HEK293 (cell line): ENCODE measurements at regions not wholly inside any gene's neighbourhood (a gene's known extent, or its start where the extent isn't known, plus 50 kb on each side); places are given as distances from the start of the nearest gene placed in this dataset.

Experiments used
- CTCF ChIA-PET: fragments of 350-600 bp; formaldehyde crosslinking; extraction: SDS; loops from one replicate; lab custom pipeline; 2021; ENCODE audit warnings: antibody characterized with exemption; lab: Yijun Ruan, JAX
- POLR2A ChIA-PET: fragments of 300-600 bp; formaldehyde crosslinking; extraction: SDS; loops from one replicate; lab custom pipeline; 2020; ENCODE audit warnings: antibody characterized with exemption, inconsistent platforms; lab: Yijun Ruan, JAX
- H3K27ac ChIP-seq: fragments of 200-500 bp; sonication (Bioruptor generic); 2 replicates; pipeline ENCODE4 v1.5.1; 2014; ENCODE audit warnings: low read depth, low read length, control low read depth, inconsistent platforms; ENCODE audit errors: extremely low read depth
- H3K36me3 ChIP-seq, 2 experiments: fragments of 200-500 bp in 1 of 2; sonication (Bioruptor generic) in 1 of 2; 1 replicate in 1 of 2; 2 replicates in 1 of 2; pipeline ENCODE4 v1.5.1; 2014 to 2017; ENCODE audit warnings: inconsistent platforms in 2 of 2, low read length in 2 of 2; ENCODE audit not compliant: control insufficient read depth in 2 of 2, insufficient read depth in 1 of 2
- H3K4me1 ChIP-seq: fragments of 200-500 bp; sonication (Bioruptor generic); 2 replicates; pipeline ENCODE4 v1.5.1; 2014; ENCODE audit warnings: mild to moderate bottlenecking, low read length, inconsistent platforms; ENCODE audit not compliant: control insufficient read depth, insufficient read depth
- H3K4me3 ChIP-seq: 2 replicates; pipeline ENCODE4 v1.5.1; 2011; ENCODE audit warnings: low read depth, mild to moderate bottlenecking, control low read depth, low read length, moderate library complexity
- H3K9me3 ChIP-seq: fragments of 200-500 bp; sonication (Bioruptor generic); 2 replicates; pipeline ENCODE4 v1.5.1; 2014; ENCODE audit warnings: low read depth, low read length, inconsistent platforms; ENCODE audit not compliant: control insufficient read depth, insufficient read depth
- ZBTB21 ChIP-seq: fragments of 450-650 bp; formaldehyde crosslinking; IDR thresholded peaks from 2 replicates; pipeline ENCODE4 v1.5.1; 2017; ENCODE audit warnings: missing biosample characterization, missing genetic modification characterization
- ZIC2 ChIP-seq: fragments of 450-650 bp; formaldehyde crosslinking; IDR thresholded peaks from 2 replicates; pipeline ENCODE4 v1.5.1; 2016; ENCODE audit warnings: missing biosample characterization, missing genetic modification characterization
- ZNF10 ChIP-seq: fragments of 450-650 bp; formaldehyde crosslinking; IDR thresholded peaks from 2 replicates; pipeline ENCODE4 v1.5.1; 2017; ENCODE audit warnings: missing biosample characterization, missing genetic modification characterization
- ZNF133 ChIP-seq: fragments of 450-650 bp; formaldehyde crosslinking; IDR thresholded peaks from 2 replicates; pipeline ENCODE4 v1.5.1; 2016; ENCODE audit warnings: missing biosample characterization, missing genetic modification characterization
- ZNF148 ChIP-seq: fragments of 450-650 bp; formaldehyde crosslinking; IDR thresholded peaks from 2 replicates; pipeline ENCODE4 v1.5.0; 2017; ENCODE audit warnings: missing biosample characterization, missing genetic modification characterization, borderline replicate concordance
- ZNF2 ChIP-seq: fragments of 450-650 bp; formaldehyde crosslinking; IDR thresholded peaks from 2 replicates; pipeline ENCODE4 v1.5.1; 2016; ENCODE audit warnings: missing biosample characterization, missing genetic modification characterization
- ZNF449 ChIP-seq: fragments of 450-650 bp; formaldehyde crosslinking; IDR thresholded peaks from 2 replicates; pipeline ENCODE4 v1.5.1; 2017; ENCODE audit warnings: missing biosample characterization, mild to moderate bottlenecking, missing genetic modification characterization, moderate library complexity
- ZNF792 ChIP-seq: fragments of 450-650 bp; formaldehyde crosslinking; IDR thresholded peaks from 2 replicates; pipeline ENCODE4 v1.5.1; 2016; ENCODE audit warnings: missing biosample characterization, missing genetic modification characterization
- ZSCAN5A ChIP-seq: fragments of 450-650 bp; formaldehyde crosslinking; IDR thresholded peaks from 2 replicates; pipeline ENCODE4 v1.5.1; 2016; ENCODE audit warnings: missing biosample characterization, missing genetic modification characterization
- TF ChIP-seq, protein P1 (sequence below): fragments of 450-650 bp; formaldehyde crosslinking; IDR thresholded peaks from 2 replicates; pipeline ENCODE4 v1.5.1; 2016; ENCODE audit warnings: missing biosample characterization, missing genetic modification characterization

- no peak for TF ChIP-seq ZNF449
Measured at GRCh38 chr11:23755769-23756168, 741.1 kb upstream of the LUZP2 start (continued).

DNA sequence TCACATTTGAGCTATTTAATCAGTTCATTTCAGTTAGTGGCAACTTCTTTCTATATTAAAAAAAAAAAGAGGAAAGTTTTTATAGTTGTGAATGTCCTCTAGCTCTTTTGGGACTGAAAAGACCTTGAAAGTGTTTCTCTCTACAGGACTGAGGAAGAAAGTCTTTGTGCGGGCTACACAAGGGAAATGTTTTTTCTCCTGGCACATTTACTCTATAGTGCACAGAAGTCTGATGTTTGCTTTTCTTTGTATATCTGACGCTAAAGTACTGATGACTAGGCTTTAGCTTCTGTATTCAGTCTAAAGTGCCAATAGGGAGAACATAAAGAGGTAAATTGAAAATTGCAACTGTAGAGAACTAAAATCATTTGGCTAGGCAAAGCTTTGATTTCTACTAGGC is 737.4 kb upstream of the LUZP2 start:
- ChIA-PET POLR2A (no interaction called here), CTCF (interaction anchor here (0.5 kb wide), 1 partner anchor 174 kb away, joined by 5 read pairs; no protein-coding TSS in a partner anchor)
- Histone ChIP-seq H3K36me3 (no peaks in the 10 kb centered on the region), H3K4me3 (no peak overlapping the region), H3K27ac (no peak overlapping the region), H3K9me3 (no peaks in the 10 kb centered on the region), H3K4me1 (no peaks in the 10 kb centered on the region)
- TF ChIP-seq ZNF10 (tag by site-specific recombination) (no peak), ZNF792 (no peak)

- H3K27ac ChIP-seq, result no peak overlapping the region
- CTCF ChIA-PET, result no interaction called here
- H3K36me3 ChIP-seq, result no peaks in the 10 kb centered on the region
- POLR2A ChIA-PET, result no interaction called here
- TF ChIP-seq ZBTB21, result no peak
- TF ChIP-seq ZNF2 (tag by site-specific recombination), result no peak
- no peak for TF ChIP-seq ZNF148
- no peak for TF ChIP-seq ZIC2 (tag by site-specific recombination)
- no peak for TF ChIP-seq ZNF133 (tag by site-specific recombination)
- TF ChIP-seq, all 188 proteins: peak for 0
- Histone ChIP-seq H3K4me1 (no peaks in the 10 kb centered on the region), H3K4me3 (no peak overlapping the region), H3K9me3 (no peaks in the 10 kb centered on the region)
Measured at GRCh38 chr11:23764286-23764685, 732.6 kb upstream of the LUZP2 start.

GRCh38 chr11:23765682-23766252 is 731.1 kb upstream of the LUZP2 start:
- Histone ChIP-seq H3K36me3 (no peaks in the 10 kb centered on the region), H3K27ac (no peak overlapping the region), H3K4me3 (no peak overlapping the region), H3K9me3 (no peaks in the 10 kb centered on the region), H3K4me1 (no peaks in the 10 kb centered on the region)
- CTCF ChIA-PET, result no interaction called here
- TF ChIP-seq ZSCAN5A (tag by site-specific recombination), result no peak
- TF ChIP-seq, protein P1, sequence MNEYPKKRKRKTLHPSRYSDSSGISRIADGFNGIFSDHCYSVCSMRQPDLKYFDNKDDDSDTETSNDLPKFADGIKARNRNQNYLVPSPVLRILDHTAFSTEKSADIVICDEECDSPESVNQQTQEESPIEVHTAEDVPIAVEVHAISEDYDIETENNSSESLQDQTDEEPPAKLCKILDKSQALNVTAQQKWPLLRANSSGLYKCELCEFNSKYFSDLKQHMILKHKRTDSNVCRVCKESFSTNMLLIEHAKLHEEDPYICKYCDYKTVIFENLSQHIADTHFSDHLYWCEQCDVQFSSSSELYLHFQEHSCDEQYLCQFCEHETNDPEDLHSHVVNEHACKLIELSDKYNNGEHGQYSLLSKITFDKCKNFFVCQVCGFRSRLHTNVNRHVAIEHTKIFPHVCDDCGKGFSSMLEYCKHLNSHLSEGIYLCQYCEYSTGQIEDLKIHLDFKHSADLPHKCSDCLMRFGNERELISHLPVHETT (tag by site-specific recombination), result no peak
- POLR2A ChIA-PET, result no interaction called here
